ENCODE measurements at regions not wholly inside any gene's neighbourhood (a gene's known extent, or its start where the extent isn't known, plus 50 kb on each side); places are given as distances from the start of the nearest gene placed in this dataset.

DNA sequence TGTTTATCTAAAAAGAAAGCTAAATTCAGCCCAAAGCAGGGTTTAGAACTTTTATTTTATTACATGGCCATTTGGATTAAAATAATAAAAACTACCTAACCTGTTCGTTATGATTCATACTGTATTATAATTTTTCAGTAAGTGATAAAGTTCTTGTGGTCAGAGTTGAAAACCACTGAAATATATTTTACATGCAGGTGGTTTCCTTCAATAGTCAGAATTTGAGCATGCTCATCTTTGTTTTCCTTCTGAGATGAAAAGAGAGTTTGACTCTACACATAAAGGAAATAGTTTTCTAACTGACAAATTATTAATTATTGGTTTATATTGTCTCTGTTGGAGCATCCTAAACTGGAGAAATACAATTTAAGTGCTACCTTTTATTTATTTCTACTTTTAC lies 114.0 kb upstream of the FKBP1C start:
- no peak overlapping the region for H3K4me3 ChIP-seq (ENCODE audit: low read depth in 1 of 3, low read length in 3 of 3)
- H3K4me1 ChIP-seq (ENCODE audit: control insufficient read depth in 4 of 4, insufficient read depth in 4 of 4, low read length in 3 of 4) = no peaks in the 10 kb centered on the region
- no peaks in the 10 kb centered on the region for H3K9me3 ChIP-seq (ENCODE audit: control insufficient read depth in 4 of 4, low read length in 3 of 4)
- no peak overlapping the region for H3K9ac ChIP-seq (ENCODE audit: low read depth in 1 of 2, low read length in 2 of 2)
- H3K36me3 ChIP-seq (ENCODE audit: control insufficient read depth in 4 of 4, insufficient read depth in 3 of 4, low read depth in 1 of 4, low read length in 3 of 4) = no peaks in the 10 kb centered on the region
- no peak for DNase-seq (ENCODE audit: low spot score)
- H3K27ac ChIP-seq (ENCODE audit: low read depth in 1 of 2, low read length in 2 of 2) = no peak overlapping the region
- H3K27me3 ChIP-seq (ENCODE audit: control insufficient read depth in 4 of 4, insufficient read depth in 4 of 4, low read length in 3 of 4) = no peaks in the 10 kb centered on the region
- TF ChIP-seq YY1 (IDR thresholded peaks at IDR 0.05) = no peak
- no peak for TF ChIP-seq GABPA (IDR thresholded peaks at IDR 0.05 in 1 of 2, conservative IDR thresholded peaks at IDR 0.05 in 1 of 2)
- TF ChIP-seq, protein P1, sequence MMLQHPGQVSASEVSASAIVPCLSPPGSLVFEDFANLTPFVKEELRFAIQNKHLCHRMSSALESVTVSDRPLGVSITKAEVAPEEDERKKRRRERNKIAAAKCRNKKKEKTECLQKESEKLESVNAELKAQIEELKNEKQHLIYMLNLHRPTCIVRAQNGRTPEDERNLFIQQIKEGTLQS (IDR thresholded peaks at IDR 0.05) = no peak
- TF ChIP-seq, protein P2, sequence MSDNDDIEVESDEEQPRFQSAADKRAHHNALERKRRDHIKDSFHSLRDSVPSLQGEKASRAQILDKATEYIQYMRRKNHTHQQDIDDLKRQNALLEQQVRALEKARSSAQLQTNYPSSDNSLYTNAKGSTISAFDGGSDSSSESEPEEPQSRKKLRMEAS (IDR thresholded peaks at IDR 0.05) = no peak
- TF ChIP-seq RXRA (IDR thresholded peaks at IDR 0.05) = no peak
- WGBS = 0% methylated on average over 1 of the region's 1 CpG

DNA sequence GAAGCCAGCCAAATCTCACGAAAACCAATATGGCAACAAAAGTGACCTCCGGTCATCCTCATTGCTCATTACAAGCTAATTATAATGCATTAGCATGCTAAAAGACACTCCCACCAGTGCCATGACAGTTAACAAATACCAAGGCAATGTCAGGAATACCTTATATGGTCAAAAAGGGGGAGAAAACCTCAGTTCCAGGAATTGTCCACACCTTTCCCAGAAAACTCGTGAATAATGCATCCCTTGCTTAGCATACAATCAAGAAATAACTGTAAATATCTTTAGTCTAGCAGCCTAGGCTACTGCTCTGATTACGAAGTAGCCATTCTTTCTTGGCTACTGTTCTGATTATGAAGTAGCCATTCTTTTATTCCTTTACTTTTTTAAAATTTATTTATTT lies 112.5 kb upstream of the FKBP1C start:
- 59% methylated on average over 4 of the region's 4 CpGs for WGBS
- no peak for DNase-seq (ENCODE audit: low spot score)
- no peak overlapping the region for H3K27ac ChIP-seq (ENCODE audit: low read depth in 1 of 2, low read length in 2 of 2)
- no peaks in the 10 kb centered on the region for H3K4me1 ChIP-seq (ENCODE audit: control insufficient read depth in 4 of 4, insufficient read depth in 4 of 4, low read length in 3 of 4)
- H3K4me3 ChIP-seq (ENCODE audit: low read depth in 1 of 3, low read length in 3 of 3) = no peak overlapping the region
- H3K9me3 ChIP-seq (ENCODE audit: control insufficient read depth in 4 of 4, low read length in 3 of 4) = no peaks in the 10 kb centered on the region
- H3K27me3 ChIP-seq (ENCODE audit: control insufficient read depth in 4 of 4, insufficient read depth in 4 of 4, low read length in 3 of 4) = no peaks in the 10 kb centered on the region
- no peaks in the 10 kb centered on the region for H3K36me3 ChIP-seq (ENCODE audit: control insufficient read depth in 4 of 4, insufficient read depth in 3 of 4, low read depth in 1 of 4, low read length in 3 of 4)
- TF ChIP-seq, protein P3, sequence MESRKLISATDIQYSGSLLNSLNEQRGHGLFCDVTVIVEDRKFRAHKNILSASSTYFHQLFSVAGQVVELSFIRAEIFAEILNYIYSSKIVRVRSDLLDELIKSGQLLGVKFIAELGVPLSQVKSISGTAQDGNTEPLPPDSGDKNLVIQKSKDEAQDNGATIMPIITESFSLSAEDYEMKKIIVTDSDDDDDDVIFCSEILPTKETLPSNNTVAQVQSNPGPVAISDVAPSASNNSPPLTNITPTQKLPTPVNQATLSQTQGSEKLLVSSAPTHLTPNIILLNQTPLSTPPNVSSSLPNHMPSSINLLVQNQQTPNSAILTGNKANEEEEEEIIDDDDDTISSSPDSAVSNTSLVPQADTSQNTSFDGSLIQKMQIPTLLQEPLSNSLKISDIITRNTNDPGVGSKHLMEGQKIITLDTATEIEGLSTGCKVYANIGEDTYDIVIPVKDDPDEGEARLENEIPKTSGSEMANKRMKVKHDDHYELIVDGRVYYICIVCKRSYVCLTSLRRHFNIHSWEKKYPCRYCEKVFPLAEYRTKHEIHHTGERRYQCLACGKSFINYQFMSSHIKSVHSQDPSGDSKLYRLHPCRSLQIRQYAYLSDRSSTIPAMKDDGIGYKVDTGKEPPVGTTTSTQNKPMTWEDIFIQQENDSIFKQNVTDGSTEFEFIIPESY (IDR thresholded peaks at IDR 0.05) = no peak
- TF ChIP-seq SP1 (IDR thresholded peaks at IDR 0.05) = no peak
- TF ChIP-seq RAD21 (IDR thresholded peaks at IDR 0.05) = no peak
- TF ChIP-seq FOXA2 (IDR thresholded peaks at IDR 0.05) = no peak
- TF ChIP-seq, protein P1 (IDR thresholded peaks at IDR 0.05) = no peak
- TF ChIP-seq, protein P2 (IDR thresholded peaks at IDR 0.05) = no peak
- TF ChIP-seq TAF1 (conservative IDR thresholded peaks at IDR 0.05) = no peak
- no peak for TF ChIP-seq GABPA (IDR thresholded peaks at IDR 0.05 in 1 of 2, conservative IDR thresholded peaks at IDR 0.05 in 1 of 2)
- H3K9ac ChIP-seq (ENCODE audit: low read depth in 1 of 2, low read length in 2 of 2) = no peak overlapping the region

DNA sequence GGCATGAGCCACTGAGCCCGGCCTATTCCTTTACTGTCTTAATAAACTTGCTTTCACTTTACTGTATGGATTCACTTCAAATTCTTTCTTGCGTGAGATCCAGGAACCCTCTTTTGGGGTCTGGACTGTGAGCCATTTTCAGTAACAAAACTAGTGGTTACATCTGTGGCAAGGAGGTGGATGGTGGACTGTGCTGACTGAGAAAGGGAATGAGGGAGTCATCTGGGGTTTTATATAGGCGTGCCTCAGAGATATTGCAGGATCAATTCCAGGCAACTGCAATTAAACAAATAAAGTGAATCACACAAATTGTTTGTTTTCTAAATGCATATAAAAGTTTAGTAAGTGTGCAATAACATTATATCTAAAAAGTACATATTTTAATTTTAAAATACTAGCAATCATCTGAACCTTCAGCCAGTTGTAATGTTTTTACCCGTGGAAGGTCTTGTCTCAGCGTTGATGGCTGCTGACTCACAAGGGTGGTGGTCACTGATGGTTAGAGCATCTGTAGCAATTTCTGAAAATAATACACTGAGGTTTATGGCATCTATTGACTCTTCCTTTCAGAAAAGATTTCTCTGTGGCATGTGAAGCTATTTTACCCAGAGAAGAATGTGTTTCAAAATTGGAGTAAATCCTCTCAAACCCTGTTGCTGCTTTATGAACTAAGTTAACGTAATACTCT lies 111.4 kb upstream of the FKBP1C start:
- no peaks in the 10 kb centered on the region for H3K36me3 ChIP-seq (ENCODE audit: control insufficient read depth in 4 of 4, insufficient read depth in 3 of 4, low read depth in 1 of 4, low read length in 3 of 4)
- no peak for TF ChIP-seq JUND (IDR thresholded peaks at IDR 0.05)
- no peak for TF ChIP-seq SP1 (IDR thresholded peaks at IDR 0.05)
- TF ChIP-seq HNF4A (conservative IDR thresholded peaks at IDR 0.05) = no peak
- no peak for TF ChIP-seq NR2F2 (IDR thresholded peaks at IDR 0.05)
- no peak overlapping the region for H3K9ac ChIP-seq (ENCODE audit: low read depth in 1 of 2, low read length in 2 of 2)
- 86% methylated on average over 6 of the region's 6 CpGs for WGBS
- no peaks in the 10 kb centered on the region for H3K4me1 ChIP-seq (ENCODE audit: control insufficient read depth in 4 of 4, insufficient read depth in 4 of 4, low read length in 3 of 4)
- no peak for DNase-seq (ENCODE audit: low spot score)
- H3K27ac ChIP-seq (ENCODE audit: low read depth in 1 of 2, low read length in 2 of 2) = no peak overlapping the region
- H3K9me3 ChIP-seq (ENCODE audit: control insufficient read depth in 4 of 4, low read length in 3 of 4) = no peaks in the 10 kb centered on the region
- peaks cover 0 to 3% (median 0%) of the 10 kb centered on the region in 4 donors for H3K27me3 ChIP-seq (ENCODE audit: control insufficient read depth in 4 of 4, insufficient read depth in 4 of 4, low read length in 3 of 4)
- no peak overlapping the region for H3K4me3 ChIP-seq (ENCODE audit: low read depth in 1 of 3, low read length in 3 of 3)
